ENCODE measurements at regions not wholly inside any gene's neighbourhood (a gene's known extent, or its start where the extent isn't known, plus 50 kb on each side); places are given as distances from the start of the nearest gene placed in this dataset.

DNA sequence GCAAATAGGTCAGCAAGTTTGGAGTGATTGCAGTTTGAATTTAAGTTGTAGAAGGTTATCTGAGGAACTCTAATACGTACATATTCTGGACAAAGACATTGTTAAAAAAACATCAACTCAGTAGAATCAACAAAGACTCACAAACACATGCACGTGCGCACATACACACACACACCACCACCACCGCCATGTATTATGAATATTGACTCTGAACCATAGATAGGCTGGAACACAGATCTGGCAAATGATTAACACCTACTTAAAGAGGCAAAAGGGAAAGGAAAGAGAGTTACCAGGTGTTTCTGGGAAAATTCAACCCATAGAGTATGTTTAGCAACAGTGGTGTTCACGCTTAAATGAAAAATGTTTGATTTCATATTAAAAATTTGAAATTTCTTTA, 334.2 kb upstream of the ALCAM start:
- Histone ChIP-seq H4K8ac (replicated peaks; ENCODE audit: insufficient read length, low read depth, low read length) (no peak overlapping the region), H3K27me3 (ENCODE audit: insufficient read depth, low read length) (no peaks in the 10 kb centered on the region), H3K18ac (ENCODE audit: insufficient read length, low read depth, low read length) (no peak overlapping the region), H3K9ac (ENCODE audit: extremely low read depth, insufficient read length, low read length) (no peak overlapping the region), H2BK15ac (ENCODE audit: low read depth, low read length) (no peak overlapping the region), H3K56ac (ENCODE audit: insufficient read length, low read depth, low read length) (no peak overlapping the region), H3K4ac (ENCODE audit: low read depth, low read length) (no peak overlapping the region), H2BK120ac (ENCODE audit: low read depth, low read length, poor library complexity, severe bottlenecking) (no peak overlapping the region), H3K27ac (ENCODE audit: insufficient read length, low read depth, low read length) (no peak overlapping the region), H3K79me1 (ENCODE audit: insufficient read depth, low read depth, low read length, poor library complexity, severe bottlenecking) (no peaks in the 10 kb centered on the region), H3T11ph (ENCODE audit: low read length) (no peak overlapping the region), H4K20me1 (ENCODE audit: control insufficient read depth, insufficient read depth, insufficient read length) (no peaks in the 10 kb centered on the region), H3K14ac (ENCODE audit: insufficient read depth, low read length) (no peak overlapping the region), H2AFZ (ENCODE audit: low read length) (no peak overlapping the region), H2BK20ac (ENCODE audit: low read depth, low read length, poor library complexity, severe bottlenecking) (no peak overlapping the region), H3K4me1 (ENCODE audit: insufficient read depth, low read length) (no peaks in the 10 kb centered on the region), H3K79me2 (ENCODE audit: insufficient read depth, low read length) (no peaks in the 10 kb centered on the region), H3K9me3 (ENCODE audit: control insufficient read depth, low read depth, low read length) (no peaks in the 10 kb centered on the region), H3K23me2 (ENCODE audit: insufficient read length, low read depth, low read length, poor library complexity, severe bottlenecking) (no peaks in the 10 kb centered on the region), H2AK5ac (ENCODE audit: insufficient read length, low read length) (no peak overlapping the region), H2BK12ac (ENCODE audit: insufficient read length, low read depth, low read length) (no peak overlapping the region), H4K5ac (ENCODE audit: insufficient read length, low read depth, low read length) (no peak overlapping the region), H3K4me2 (ENCODE audit: insufficient read depth, insufficient read length, low read length) (no peak overlapping the region), H4K91ac (ENCODE audit: insufficient read length, low read depth, low read length) (no peak overlapping the region), H2BK5ac (ENCODE audit: insufficient read length, low read length) (no peak overlapping the region), H3K23ac (ENCODE audit: insufficient read length, low read depth, low read length) (no peak overlapping the region)
- Mint-ChIP-seq H3K9me3 (no peaks in the 10 kb centered on the region), H3K27me3 (ENCODE audit: low read depth) (no peaks in the 10 kb centered on the region), H3K36me3 (ENCODE audit: insufficient read depth in 1 of 3, low read depth in 3 of 3) (no peaks in the 10 kb centered on the region), H3K4me1 (no peaks in the 10 kb centered on the region), H3K27ac (no peak overlapping the region), H3K4me3 (no peak overlapping the region)
- TF ChIP-seq CTCF (conservative IDR thresholded peaks at IDR 0.05), result no peak
- DNase-seq, result no peak
- WGBS (ENCODE audit: extremely low coverage, insufficient read length, low lambda C conversion rate), result no CpG with 5 or more reads among the region's 5 CpGs
